Renal pelvis (tissue), 1 donor: ENCODE measurements at regions not wholly inside any gene's neighbourhood (a gene's known extent, or its start where the extent isn't known, plus 50 kb on each side); places are given as distances from the start of the nearest gene placed in this dataset.

Experiments used
- DNase-seq: peaks from one replicate; pipeline ENCODE4 v3.0.0-alpha.2; 2013

DNA sequence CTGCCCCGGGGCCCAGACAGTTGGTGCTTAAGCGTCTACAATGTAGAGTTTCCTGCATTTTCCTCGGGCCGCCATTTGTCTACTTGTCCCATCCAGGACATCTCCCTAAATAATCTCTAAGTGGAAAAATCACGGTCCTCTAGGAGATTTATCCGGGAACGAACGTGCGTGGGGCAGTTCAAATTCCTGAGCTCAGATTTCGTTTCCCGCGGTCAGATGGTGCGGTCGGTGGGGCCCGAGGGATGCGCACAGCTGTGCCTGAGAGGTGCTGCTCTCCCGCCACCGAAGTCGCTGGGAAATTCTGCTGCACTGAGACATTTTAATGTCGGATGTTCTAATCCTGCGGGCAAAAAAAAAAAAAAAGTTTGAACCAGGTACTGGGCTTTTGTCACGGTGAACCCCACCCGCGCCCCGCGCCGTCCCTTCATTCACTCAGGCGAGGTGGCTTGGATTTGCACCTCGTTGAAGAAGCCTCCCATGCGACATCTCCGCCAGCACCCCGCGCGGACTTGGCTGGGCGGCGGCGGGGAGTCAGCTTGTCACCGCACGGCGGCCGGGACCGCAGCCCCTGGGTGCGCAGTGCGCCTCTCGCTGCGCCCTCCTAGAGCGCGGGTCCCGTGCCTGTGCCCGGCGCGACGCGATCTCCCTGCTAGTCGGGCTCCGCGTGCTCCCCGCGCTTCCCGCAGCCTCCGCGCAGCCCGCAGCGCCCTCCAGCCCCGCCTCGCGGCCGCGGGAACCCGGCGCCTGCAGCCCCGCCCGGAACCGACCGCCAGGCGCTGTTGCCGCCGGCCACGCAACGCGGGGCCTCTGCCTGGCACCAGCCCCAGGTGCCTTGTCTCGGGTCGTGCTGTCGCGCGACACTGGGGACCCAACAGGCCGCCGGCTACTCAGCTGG lies 191.9 kb upstream of the TCF4 start:
- peak; percentile 35 for DNase-seq

DNA sequence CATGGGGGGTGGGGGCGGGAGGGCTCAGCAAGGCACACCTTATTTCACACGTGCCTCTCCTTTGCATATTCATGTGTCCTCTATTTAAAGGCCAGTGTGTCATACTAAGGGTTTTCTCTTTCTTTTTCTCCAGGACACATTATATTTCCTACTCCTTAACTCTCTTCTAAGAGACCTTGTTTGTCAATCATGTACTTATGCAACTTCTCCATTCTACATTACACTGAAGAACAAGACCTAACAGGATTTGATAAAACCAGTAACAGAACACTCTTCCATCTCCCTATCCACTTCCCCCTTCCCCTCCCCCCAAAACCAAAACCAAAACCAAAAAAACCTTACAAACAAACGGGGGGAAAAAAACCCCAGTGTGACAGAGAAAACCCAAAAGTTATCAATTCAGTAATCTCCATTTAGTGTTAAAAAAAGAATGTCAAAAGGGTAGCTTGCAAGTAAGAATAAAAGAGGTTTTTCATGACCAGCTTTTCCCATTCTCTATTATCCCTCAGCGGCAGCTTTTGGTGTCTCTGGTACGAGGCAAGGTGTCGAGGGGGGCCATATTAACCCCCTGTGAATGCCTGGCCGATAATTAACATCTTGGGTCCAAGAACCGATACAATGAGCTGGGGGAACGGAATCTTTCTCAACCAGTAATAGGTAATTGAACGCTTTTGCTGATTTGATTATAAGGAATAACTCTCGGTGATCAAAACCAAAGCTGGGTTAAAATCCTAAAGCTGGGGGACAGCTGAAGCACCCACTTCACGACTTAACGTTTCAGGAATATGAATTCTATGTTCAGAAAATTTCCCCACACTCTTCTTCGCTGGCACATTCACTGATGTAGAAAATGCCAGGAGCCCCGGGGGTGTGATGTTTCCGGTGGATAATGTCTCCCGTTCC lies 191.0 kb upstream of the TCF4 start:
- no peak for DNase-seq

DNA sequence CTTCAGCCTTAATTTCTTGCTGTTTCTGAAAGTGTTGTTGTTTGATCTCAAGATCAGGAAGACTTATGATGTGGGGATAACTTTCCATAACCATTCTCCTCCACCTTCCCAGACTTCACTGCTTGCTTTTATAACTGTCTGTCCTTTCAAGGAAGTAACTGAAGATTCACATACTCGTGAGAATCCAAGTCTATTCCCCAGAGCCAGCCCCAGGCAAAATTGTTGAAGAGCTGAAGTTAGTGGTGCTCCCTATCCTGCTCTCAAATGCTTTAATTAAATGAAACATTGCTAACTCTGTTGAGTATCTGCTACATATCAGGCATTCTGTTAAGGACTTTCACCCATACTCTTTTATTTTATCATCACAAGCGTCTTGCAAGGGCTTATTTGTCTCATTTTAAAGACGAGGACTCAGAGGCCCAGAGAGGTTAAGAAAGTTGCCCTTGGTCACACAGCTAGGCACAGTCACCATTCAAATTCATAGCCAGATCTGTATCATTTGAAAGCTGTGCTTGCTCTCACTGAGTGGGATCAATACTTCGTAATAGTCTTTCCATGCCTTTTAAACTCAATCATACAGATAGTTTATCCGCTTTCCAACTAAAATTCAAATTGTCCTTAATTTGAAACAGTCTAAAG lies 189.8 kb upstream of the TCF4 start:
- DNase-seq = no peak

GRCh38 chr18:55775972-55776371 lies 188.0 kb upstream of the TCF4 start:
- no peak for DNase-seq

- no peak for DNase-seq
Measured at GRCh38 chr18:55774505-55774904, 186.5 kb upstream of the TCF4 start.

DNA sequence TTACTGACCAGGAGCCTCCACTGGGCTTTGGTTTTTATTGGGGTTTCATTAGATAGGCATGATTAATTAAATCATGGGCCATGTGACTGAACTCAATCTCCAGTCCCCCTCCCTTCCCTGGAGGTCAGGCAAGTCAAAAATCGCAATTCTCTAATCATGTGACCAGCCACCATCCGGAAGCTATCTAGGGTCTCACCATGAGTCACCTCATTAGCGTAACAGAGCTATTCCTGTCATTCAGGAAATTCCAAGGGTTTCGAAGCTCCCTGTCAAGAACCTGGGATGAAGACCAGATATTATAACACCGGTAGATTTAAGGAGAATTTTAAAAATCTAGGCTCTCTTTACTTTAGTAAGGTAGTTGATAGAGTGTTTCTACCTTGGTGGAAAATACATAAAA lies 180.3 kb upstream of the TCF4 start:
- no peak for DNase-seq

DNA sequence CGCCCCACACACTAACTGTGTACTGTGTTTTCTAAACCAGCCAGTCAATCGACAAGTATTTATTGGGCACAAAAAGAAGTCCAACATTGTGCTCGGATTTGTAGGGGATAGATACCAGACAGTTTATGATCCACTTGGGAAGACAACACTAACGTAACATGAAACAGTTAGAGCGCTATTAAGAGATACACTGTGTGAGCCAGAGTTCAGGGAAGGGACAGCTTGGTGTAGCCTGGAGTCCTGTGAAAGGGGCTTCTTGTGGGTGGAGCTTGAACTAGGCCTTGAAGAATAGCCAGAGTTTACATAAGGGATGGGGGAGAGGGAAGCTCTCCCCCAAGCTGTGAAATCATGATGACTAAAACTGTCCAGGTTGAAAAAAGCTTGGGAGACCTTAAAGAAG lies 176.4 kb upstream of the TCF4 start:
- DNase-seq = peak; percentile 22

DNA sequence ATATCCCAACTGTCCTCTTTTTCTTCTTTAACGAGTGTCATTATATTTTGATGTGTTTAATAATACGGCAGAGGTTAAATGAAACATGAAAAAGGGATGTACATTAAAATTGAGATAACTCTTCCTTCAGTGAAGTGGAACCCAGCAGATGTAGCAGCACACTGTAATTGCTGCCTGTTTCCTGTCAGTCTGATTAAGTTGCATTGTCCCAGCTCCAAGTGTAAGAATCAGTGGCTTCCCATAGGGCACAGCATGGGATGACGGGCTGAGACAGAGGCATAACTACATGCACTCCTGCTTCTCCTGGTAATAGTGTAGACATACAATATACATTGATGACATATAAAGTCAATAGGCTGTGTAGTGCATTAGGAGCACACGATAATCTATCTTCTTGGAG lies 175.8 kb upstream of the TCF4 start:
- DNase-seq = no peak

DNA sequence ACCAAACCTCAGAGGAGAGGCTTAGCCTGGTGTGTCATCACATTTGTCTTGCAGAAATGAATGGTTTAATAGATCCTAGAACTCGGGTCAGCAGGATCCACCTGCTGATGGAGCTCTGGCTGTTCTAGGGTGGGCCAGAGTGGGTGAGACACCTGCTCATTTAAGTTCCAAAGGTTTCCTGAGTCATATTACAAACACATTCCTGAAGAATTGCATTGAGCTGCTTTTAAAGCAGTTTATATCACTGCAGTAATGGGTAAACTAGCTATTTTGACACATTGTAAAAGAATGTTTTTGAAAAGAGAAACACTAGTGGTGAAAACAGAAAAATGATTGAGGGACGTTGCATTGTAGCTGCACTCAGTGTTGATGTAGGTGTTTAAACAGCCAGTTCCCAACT lies 175.3 kb upstream of the TCF4 start:
- no peak for DNase-seq

DNA sequence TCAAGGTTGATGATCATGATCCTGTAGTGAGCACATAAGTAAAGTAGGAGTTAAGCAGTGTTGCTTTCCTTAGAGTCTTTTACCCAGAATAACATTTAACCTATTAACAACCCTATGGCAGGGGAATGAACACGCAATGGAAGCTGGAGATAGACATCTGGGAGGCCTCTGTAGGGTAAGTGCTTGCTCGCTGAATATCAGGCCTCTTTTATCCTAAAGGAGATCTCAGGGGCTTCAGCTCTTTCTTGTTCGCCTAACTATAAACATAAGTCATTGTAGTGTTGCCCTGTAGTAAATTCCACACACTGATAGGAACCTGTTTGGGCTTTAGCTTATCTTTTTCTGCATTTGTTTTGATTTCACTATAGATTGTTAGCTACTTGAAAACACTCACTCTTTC lies 174.4 kb upstream of the TCF4 start:
- no peak for DNase-seq

GRCh38 chr18:55753643-55754263 lies 165.8 kb upstream of the TCF4 start:
- no peak for DNase-seq

- no peak for DNase-seq
Measured at GRCh38 chr18:55751476-55751875, 163.5 kb upstream of the TCF4 start.

DNA sequence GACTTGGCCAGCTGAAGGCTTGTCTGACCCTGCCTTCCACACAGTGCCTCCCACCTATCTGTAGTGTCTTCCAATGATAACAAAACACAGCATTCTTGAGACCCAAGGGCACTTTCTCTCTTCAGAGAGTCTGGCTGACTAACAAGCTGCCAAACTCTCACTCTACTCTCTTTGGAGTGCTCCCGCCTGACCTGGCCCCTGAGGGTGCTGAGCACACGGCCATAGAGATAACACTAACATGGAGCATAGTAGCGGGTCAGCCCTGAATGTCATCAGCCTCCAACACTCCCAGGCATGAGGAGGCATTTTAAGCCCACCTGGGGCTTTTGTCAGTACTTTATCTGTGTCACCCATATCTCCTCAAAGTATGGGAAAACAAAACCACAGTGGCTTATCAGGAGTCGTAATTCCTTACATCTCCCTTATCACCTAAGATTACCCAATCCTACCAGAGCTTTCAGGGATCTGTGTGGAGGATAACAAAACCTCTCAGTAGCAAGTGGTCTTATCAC lies 160.3 kb upstream of the TCF4 start:
- no peak for DNase-seq

- no peak for DNase-seq
Measured at GRCh38 chr18:55744206-55744605, 156.2 kb upstream of the TCF4 start.

GRCh38 chr18:55743736-55744135 lies 155.7 kb upstream of the TCF4 start:
- peak; percentile 38 for DNase-seq

- DNase-seq = no peak
Measured at GRCh38 chr18:55743133-55743532, 155.1 kb upstream of the TCF4 start.

- no peak for DNase-seq
Measured at GRCh38 chr18:55739488-55739887, 151.5 kb upstream of the TCF4 start.

DNA sequence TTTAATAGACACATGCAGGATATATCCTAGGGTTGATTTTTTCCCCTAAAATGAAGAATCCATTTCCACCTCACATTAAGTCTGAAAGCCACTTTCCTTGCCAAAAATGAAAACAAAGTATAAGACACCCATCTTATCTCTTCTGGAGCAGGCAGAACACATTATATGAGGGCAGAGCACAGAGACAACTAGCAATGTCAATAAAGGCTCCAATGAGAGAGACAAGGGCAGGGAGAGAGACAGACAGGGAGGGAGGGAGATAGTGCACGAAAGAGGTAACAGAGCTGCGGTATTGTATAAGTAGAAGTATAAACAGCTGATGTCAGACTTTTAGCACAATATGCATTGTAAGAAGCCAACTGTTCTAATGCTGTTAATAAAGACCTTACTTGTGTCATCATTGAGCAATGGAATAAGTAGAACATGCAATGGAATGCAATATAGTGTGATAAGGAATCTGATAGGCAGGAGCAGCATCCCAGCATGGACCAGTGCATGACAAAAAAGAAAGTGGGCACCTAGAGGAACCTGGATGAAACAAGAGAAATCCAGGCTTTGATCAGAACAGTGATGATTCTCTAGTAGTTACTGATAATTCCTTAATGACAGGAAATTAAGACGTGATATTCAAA lies 150.6 kb upstream of the TCF4 start:
- DNase-seq = no peak

GRCh38 chr18:55737781-55738468 lies 149.9 kb upstream of the TCF4 start:
- DNase-seq = no peak

GRCh38 chr18:55737266-55737665 lies 149.3 kb upstream of the TCF4 start:
- no peak for DNase-seq

DNA sequence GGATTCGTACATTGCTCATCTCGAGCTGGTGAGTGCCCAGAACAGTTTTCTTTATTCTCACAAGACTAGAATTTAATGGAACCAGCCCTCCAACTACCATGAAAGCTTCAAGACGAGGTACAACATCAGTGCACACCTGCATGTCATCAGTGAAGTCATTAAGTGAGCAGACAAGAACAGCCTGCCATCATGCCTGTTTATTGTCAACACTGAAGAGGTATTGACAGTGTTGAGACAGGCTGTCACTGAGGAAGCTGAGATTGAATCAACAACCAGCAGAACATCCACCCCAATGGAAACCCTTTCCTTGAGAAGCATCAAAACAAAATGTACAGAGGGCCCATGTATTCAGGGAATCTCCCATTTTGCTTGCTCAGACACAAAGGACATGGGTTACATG lies 148.0 kb upstream of the TCF4 start:
- no peak for DNase-seq
